Kidney epithelial cell (primary cell): ENCODE measurements at regions not wholly inside any gene's neighbourhood (a gene's known extent, or its start where the extent isn't known, plus 50 kb on each side); places are given as distances from the start of the nearest gene placed in this dataset.

ENCODE experiments used
- DNase-seq: peaks from one replicate; pipeline ENCODE4 v3.0.0-alpha.2; 2010; ENCODE audit warnings: low read depth
- H3K27me3 ChIP-seq: 2 replicates; pipeline ENCODE4 v1.6.0; 2011; ENCODE audit warnings: low read length; ENCODE audit not compliant: control insufficient read depth, insufficient read depth
- H3K36me3 ChIP-seq: 2 replicates; pipeline ENCODE4 v1.5.1; 2011; ENCODE audit warnings: low read length; ENCODE audit not compliant: control insufficient read depth, insufficient read depth
- H3K4me3 ChIP-seq: 2 replicates; pipeline ENCODE4 v1.5.1; 2011; ENCODE audit warnings: low read depth, mild to moderate bottlenecking, control low read depth, low read length
- CTCF ChIP-seq: IDR thresholded peaks from 2 replicates; pipeline ENCODE4 v1.5.1; 2011; ENCODE audit warnings: mild to moderate bottlenecking, moderate library complexity, low read length, control low read depth, inconsistent platforms; ENCODE audit not compliant: insufficient read depth, poor library complexity, severe bottlenecking

GRCh38 chr3:22977042-22977441 lies 226.1 kb upstream of the UBE2E2 start:
- H3K36me3 ChIP-seq, result no peaks in the 10 kb centered on the region
- no peak for TF ChIP-seq CTCF
- DNase-seq, result no peak
- H3K27me3 ChIP-seq, result no peaks in the 10 kb centered on the region
- H3K4me3 ChIP-seq, result no peak overlapping the region

- no peak overlapping the region for H3K4me3 ChIP-seq
- TF ChIP-seq CTCF, result no peak
- no peaks in the 10 kb centered on the region for H3K36me3 ChIP-seq
- DNase-seq, result no peak
- H3K27me3 ChIP-seq, result no peaks in the 10 kb centered on the region
Measured at GRCh38 chr3:22977650-22978289, 225.4 kb upstream of the UBE2E2 start.

DNA sequence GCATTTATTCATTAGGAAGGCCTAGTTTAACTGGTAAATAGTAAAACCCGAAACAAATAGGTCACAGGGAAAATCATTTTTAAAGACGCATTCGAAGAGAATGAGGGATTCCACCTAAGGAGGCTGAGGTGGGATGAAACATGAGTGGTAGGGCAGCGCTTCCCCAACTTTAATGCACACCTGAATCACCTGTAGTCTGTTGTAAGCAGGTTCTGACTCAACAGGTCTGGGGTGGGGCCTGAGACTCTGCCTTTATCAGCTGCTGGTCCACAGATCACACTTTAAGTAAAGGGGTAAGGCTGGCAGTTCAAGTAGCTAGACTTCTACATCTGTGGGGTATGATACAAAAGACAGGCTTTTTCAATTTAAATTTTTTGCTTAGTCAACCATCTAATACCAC lies 223.5 kb upstream of the UBE2E2 start:
- Histone ChIP-seq H3K27me3 (no peaks in the 10 kb centered on the region), H3K4me3 (no peak overlapping the region), H3K36me3 (no peaks in the 10 kb centered on the region)
- no peak for DNase-seq
- no peak for TF ChIP-seq CTCF

DNA sequence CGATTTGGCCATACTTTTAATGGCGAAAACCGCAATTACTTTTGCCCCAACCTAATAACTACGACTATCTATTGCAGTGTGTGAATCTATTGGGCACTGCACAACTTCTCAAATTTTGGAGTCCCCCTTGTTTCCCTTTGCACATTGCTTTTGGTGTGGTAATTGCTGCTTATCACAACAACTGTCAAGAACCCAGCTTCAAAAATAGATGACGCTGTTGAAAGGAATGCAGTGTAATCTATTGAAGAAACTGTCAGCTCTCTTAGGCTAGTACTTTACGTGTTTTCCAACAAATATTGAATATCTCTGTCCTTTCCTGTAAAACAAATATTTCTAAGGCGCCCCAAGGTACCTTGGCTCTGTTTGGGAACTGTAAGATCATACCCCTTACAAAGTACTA lies 222.8 kb upstream of the UBE2E2 start:
- Histone ChIP-seq H3K36me3 (no peaks in the 10 kb centered on the region), H3K4me3 (no peak overlapping the region), H3K27me3 (no peaks in the 10 kb centered on the region)
- no peak for TF ChIP-seq CTCF
- no peak for DNase-seq

DNA sequence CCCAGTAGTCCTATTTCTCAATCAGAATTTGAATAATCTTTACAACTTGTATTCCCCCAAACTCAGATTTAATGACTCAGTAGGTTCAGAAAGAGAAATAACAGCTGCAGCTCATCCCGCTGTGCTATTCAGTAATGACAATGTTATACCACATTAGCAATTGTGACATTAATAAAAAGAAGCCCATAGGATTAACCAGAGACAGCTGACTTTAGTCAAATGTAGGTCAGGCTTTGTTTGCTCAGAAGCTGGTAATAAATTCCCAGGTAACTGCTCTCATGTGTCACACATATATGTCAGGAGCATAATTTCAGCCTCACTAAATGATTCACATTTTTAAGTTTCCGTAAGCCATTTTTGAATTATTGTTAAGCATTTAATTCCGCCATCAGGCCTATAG lies 222.0 kb upstream of the UBE2E2 start:
- no peak for TF ChIP-seq CTCF
- no peak overlapping the region for H3K4me3 ChIP-seq
- H3K27me3 ChIP-seq, result no peaks in the 10 kb centered on the region
- no peaks in the 10 kb centered on the region for H3K36me3 ChIP-seq
- DNase-seq, result no peak

DNA sequence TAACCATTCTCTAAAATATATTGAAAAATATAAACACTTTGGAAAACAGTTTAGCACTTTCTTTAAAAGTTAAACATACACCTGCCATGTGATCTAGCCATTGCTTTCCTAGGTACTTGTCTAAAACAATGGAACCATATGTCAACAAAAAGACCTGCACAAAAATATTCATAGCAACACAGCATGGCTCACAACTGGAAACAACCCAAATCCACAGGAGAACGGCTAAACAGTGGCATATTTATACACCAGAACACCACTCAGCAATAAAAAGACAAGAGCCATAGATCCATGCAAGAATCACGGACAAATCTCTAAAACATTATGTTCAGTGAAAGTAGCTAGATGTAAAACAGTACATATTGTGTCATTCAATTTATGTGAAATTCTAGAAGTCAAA lies 221.3 kb upstream of the UBE2E2 start:
- no peaks in the 10 kb centered on the region for H3K27me3 ChIP-seq
- DNase-seq, result no peak
- no peak for TF ChIP-seq CTCF
- no peaks in the 10 kb centered on the region for H3K36me3 ChIP-seq
- no peak overlapping the region for H3K4me3 ChIP-seq
